Stomach (tissue), 8 donors: ENCODE measurements at regions not wholly inside any gene's neighbourhood (a gene's known extent, or its start where the extent isn't known, plus 50 kb on each side); places are given as distances from the start of the nearest gene placed in this dataset.

Experiments used
- DNase-seq, 2 donors: peaks; one replicate each; pipeline versions ENCODE4 v3.0.0 to v3.0.0-alpha.2; 2013 to 2019
- H3K27ac ChIP-seq, 5 donors: fragments of 200-600 bp in 4 of 5; sonication (generic) in 4 of 5; one replicate each; pipeline ENCODE4 v1.5.1; 2013 to 2019; ENCODE audit warnings: mild to moderate bottlenecking in 1 of 5, moderate library complexity in 1 of 5
- H3K27me3 ChIP-seq, 3 donors: fragments of 200-600 bp; sonication (generic); one replicate each; pipeline ENCODE4 v1.5.1; 2017 to 2019; ENCODE audit warnings: mixed run types in 1 of 3
- H3K36me3 ChIP-seq, 4 donors: fragments of 200-600 bp; sonication (generic); 1 replicate in 3 of 4; 2 replicates in 1 of 4; pipeline ENCODE4 v1.5.1; 2016 to 2019
- H3K4me1 ChIP-seq, 4 donors: fragments of 200-600 bp; sonication (generic); one replicate each; pipeline ENCODE4 v1.5.1; 2016 to 2019
- H3K4me3 ChIP-seq, 4 donors: fragments of 200-600 bp; sonication (generic) in 3 of 4; one replicate each; pipeline ENCODE4 v1.5.1; 2016 to 2019; ENCODE audit warnings: mild to moderate bottlenecking in 1 of 4
- H3K9me3 ChIP-seq, 4 donors: fragments of 200-600 bp; sonication (generic); one replicate each; pipeline ENCODE4 v1.5.1; 2016 to 2019
- EP300 ChIP-seq: sonication (generic); formaldehyde crosslinking; IDR thresholded peaks from one replicate; pipeline ENCODE4 v1.6.1; 2017; ENCODE audit warnings: antibody characterized with exemption
- POLR2A ChIP-seq, 4 donors: fragments of 450-650 bp; IDR thresholded peaks; one replicate each; pipeline ENCODE4 v1.6.1; 2016; ENCODE audit warnings: antibody characterized with exemption in 4 of 4, control low read depth in 2 of 4, mild to moderate bottlenecking in 1 of 4, moderate library complexity in 1 of 4
- POLR2AphosphoS5 ChIP-seq, 3 donors: sonication (generic); formaldehyde crosslinking; IDR thresholded peaks; one replicate each; pipeline ENCODE4 v1.6.1; 2016; ENCODE audit warnings: antibody characterized with exemption in 3 of 3
- WGBS, 5 donors: extraction: QIAGEN DNeasy Blood & Tissue Kit in 3 of 5; methylation state at CpG; one replicate each; pipeline versions ENCODE4 v1.1.5 to v1.1.7; 2013 to 2018; 5-methylcytosine and 5-hydroxymethylcytosine counted together
- intact Hi-C: fragments of 100-400 bp; cut with DNase I; formaldehyde crosslinking; loops from one replicate; pipeline ENCODE4 v1.15.1; 2023; ENCODE audit warnings: low total_unique reads
- TF ChIP-seq, protein P1 (sequence below), 7 experiments: fragments of 450-650 bp in 4 of 7; fragments of 200-600 bp in 3 of 7; sonication (generic) in 3 of 7; IDR thresholded peaks; one replicate each; pipeline ENCODE4 v1.5.1; 2016 to 2019; ENCODE audit warnings: antibody characterized with exemption in 7 of 7, control low read depth in 2 of 7, mild to moderate bottlenecking in 1 of 7
- donor health status: healthy with polysubstance abuse.
- donor health status: Bipolar disorder and iron deficiency.
- donor health status: healthy.

DNA sequence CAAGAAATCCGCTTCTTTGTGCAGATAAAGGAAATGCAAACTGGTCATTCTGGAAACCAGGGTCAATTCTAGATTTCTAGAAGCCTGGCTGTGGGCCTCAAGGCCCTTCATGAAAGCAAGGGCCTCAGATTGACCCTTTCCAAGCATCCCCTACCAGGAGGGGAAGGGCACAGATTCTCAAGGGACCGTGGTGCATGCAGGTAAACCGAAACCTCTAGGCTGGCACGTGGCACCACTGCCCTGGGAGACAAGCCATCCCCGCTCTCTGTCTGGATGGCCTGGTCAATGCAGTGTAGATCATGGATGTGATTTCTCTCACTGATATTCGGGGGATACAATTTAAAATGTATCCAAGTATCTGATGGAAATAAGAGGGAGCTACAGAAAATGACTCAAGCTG is 69.4 kb downstream of the TOMM20 start:
- TF ChIP-seq, protein P1, sequence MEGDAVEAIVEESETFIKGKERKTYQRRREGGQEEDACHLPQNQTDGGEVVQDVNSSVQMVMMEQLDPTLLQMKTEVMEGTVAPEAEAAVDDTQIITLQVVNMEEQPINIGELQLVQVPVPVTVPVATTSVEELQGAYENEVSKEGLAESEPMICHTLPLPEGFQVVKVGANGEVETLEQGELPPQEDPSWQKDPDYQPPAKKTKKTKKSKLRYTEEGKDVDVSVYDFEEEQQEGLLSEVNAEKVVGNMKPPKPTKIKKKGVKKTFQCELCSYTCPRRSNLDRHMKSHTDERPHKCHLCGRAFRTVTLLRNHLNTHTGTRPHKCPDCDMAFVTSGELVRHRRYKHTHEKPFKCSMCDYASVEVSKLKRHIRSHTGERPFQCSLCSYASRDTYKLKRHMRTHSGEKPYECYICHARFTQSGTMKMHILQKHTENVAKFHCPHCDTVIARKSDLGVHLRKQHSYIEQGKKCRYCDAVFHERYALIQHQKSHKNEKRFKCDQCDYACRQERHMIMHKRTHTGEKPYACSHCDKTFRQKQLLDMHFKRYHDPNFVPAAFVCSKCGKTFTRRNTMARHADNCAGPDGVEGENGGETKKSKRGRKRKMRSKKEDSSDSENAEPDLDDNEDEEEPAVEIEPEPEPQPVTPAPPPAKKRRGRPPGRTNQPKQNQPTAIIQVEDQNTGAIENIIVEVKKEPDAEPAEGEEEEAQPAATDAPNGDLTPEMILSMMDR (IDR thresholded peaks at IDR 0.05) = no peak
- no peak for TF ChIP-seq EP300
- TF ChIP-seq POLR2AphosphoS5 (IDR thresholded peaks at IDR 0.05) = no peak
- no peak for TF ChIP-seq POLR2A (IDR thresholded peaks at IDR 0.05)
- H3K27me3 ChIP-seq = no peaks in the 10 kb centered on the region
- H3K27ac ChIP-seq = no peak overlapping the region
- no peaks in the 10 kb centered on the region for H3K9me3 ChIP-seq
- DNase-seq = no peak
- peaks cover 30 to 40% (median 36%) of the 10 kb centered on the region in 4 donors for H3K4me1 ChIP-seq
- WGBS, 5 donors = 76 to 88% (median 79%) methylated on average over 6 of the region's 6 CpGs
- no peaks in the 10 kb centered on the region for H3K36me3 ChIP-seq
- H3K4me3 ChIP-seq = no peak overlapping the region
- intact Hi-C loops = no loop called here

DNA sequence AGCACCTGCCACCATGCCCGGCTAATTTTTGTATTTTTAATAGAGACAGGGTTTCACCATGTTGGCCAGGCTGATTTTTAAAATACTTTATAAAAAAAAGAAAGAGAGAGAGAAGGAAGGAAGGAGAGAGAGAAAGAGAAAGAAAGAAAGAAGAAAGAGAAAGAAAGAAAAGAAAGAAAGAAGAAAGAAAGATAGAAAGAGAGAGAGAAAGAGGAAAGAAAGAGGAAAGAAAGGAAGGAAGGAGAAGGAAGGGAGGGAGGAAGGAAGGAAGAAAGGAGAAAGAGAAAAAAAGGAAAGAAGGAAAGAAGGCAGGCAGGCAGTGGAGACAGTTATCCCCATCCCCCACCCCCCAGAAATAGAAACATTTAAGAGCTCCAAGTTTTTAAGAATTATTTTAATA is 69.9 kb downstream of the TOMM20 start:
- WGBS, 5 donors = 0 to 73% (median 58%) methylated on average over 1 of the region's 1 CpG
- Histone ChIP-seq H3K4me3 (no peak overlapping the region), H3K36me3 (no peaks in the 10 kb centered on the region), H3K27ac (no peak overlapping the region), H3K27me3 (no peaks in the 10 kb centered on the region), H3K4me1 (peaks cover 30 to 37% (median 35%) of the 10 kb centered on the region in 4 donors), H3K9me3 (no peaks in the 10 kb centered on the region)
- intact Hi-C loops = no loop called here
- no peak for TF ChIP-seq POLR2AphosphoS5 (IDR thresholded peaks at IDR 0.05)
- no peak for TF ChIP-seq EP300
- TF ChIP-seq, protein P1 (IDR thresholded peaks at IDR 0.05) = no peak
- no peak for TF ChIP-seq POLR2A (IDR thresholded peaks at IDR 0.05)
- DNase-seq = no peak

DNA sequence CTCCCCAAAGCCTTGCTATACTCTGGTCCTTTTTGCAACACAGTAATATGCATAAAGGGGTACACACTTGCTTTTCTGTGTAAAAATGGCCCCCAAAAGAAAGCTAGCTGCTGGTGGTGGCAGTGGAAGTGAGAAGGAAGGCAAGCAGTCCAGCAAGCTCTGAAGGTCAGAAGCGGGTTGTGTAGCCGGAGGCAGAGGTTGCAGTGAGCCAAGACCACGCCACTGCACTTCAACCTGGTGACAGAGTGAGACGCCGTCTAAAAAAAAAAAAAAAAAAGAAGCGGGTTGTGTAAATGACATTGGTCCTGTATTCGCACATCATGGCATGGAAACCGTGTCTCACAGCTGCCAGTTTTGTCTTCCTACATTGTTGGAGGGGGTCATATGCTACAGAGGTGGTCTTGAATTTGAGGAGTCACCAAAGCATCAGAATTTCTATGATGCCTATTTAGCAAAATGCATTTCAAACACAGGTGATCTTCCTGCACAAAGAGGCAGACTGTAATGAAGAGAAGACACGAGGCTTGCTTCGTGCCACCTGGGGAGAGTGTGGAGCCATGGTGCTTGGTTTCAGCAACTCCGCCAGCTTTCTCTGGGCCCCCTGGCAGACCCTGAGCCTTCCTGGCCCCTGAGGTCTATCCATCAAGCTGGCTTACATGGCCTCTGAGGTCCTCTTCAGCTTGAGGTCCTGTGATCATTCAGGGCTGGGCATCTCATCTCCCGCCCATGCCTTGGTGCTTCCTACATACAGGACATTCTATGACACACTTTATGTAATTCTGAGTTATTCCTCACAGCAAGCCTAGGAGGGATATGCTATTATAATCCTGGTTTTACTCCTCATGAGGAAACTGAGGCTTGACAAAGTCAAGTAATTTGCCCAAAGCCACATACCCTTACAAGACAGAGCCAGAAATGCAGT is 71.0 kb downstream of the TOMM20 start:
- H3K36me3 ChIP-seq = no peaks in the 10 kb centered on the region
- DNase-seq = no peak
- H3K27me3 ChIP-seq = no peaks in the 10 kb centered on the region
- peaks cover 21 to 27% (median 26%) of the 10 kb centered on the region in 4 donors for H3K4me1 ChIP-seq
- H3K27ac ChIP-seq = no peak overlapping the region
- no peak overlapping the region for H3K4me3 ChIP-seq
- H3K9me3 ChIP-seq = no peaks in the 10 kb centered on the region
- TF ChIP-seq, protein P1 (IDR thresholded peaks at IDR 0.05) = no peak
- TF ChIP-seq POLR2A (IDR thresholded peaks at IDR 0.05) = no peak
- no peak for TF ChIP-seq POLR2AphosphoS5 (IDR thresholded peaks at IDR 0.05)
- no peak for TF ChIP-seq EP300
- intact Hi-C loops = no loop called here
- WGBS, 5 donors = 91 to 95% (median 92%) methylated on average over 12 of the region's 12 CpGs

DNA sequence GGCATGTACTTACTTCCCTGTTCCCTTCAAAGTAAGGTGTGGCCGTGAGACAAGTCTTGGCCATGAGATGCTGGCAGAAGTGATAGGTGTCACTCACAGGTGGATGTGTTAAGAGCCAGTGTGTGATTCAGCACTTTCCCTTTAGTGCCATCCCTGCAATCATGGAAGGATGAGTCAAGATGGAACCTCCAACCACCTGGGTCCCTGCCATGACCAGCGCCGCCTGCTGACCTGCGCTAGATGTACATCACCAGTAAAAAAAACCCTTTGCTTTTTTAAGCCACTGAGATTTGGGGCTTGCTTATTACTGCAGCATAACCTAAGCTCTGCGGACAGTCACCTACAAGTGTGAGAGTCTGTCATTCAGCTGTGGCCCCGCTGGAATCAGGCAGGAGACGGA is 71.7 kb downstream of the TOMM20 start:
- TF ChIP-seq EP300 (no peak), POLR2A (IDR thresholded peaks at IDR 0.05) (no peak), POLR2AphosphoS5 (IDR thresholded peaks at IDR 0.05) (no peak)
- TF ChIP-seq, protein P1 (IDR thresholded peaks at IDR 0.05) = no peak
- no peaks in the 10 kb centered on the region for H3K27me3 ChIP-seq
- H3K27ac ChIP-seq = no peak overlapping the region
- H3K4me3 ChIP-seq = no peak overlapping the region
- no peaks in the 10 kb centered on the region for H3K9me3 ChIP-seq
- peaks cover 16 to 22% (median 19%) of the 10 kb centered on the region in 4 donors for H3K4me1 ChIP-seq
- no peak for DNase-seq
- intact Hi-C loops = no loop called here
- WGBS, 5 donors = 89 to 98% (median 97%) methylated on average over 5 to 7 of the region's 7 CpGs
- no peaks in the 10 kb centered on the region for H3K36me3 ChIP-seq
